ENCODE measurements at regions not wholly inside any gene's neighbourhood (a gene's known extent, or its start where the extent isn't known, plus 50 kb on each side); places are given as distances from the start of the nearest gene placed in this dataset.
A peak's percentile ranks its signal among the peaks of the same experiment; 100 is the strongest.

- no peak for DNase-seq (ENCODE audit: low read depth)
These were observed 576.2 kb upstream of the SALL3 start for GRCh38 chr18:78403371-78403770.

GRCh38 chr18:78405763-78406162 is 573.9 kb upstream of the SALL3 start:
- DNase-seq (ENCODE audit: low read depth), result no peak

DNA sequence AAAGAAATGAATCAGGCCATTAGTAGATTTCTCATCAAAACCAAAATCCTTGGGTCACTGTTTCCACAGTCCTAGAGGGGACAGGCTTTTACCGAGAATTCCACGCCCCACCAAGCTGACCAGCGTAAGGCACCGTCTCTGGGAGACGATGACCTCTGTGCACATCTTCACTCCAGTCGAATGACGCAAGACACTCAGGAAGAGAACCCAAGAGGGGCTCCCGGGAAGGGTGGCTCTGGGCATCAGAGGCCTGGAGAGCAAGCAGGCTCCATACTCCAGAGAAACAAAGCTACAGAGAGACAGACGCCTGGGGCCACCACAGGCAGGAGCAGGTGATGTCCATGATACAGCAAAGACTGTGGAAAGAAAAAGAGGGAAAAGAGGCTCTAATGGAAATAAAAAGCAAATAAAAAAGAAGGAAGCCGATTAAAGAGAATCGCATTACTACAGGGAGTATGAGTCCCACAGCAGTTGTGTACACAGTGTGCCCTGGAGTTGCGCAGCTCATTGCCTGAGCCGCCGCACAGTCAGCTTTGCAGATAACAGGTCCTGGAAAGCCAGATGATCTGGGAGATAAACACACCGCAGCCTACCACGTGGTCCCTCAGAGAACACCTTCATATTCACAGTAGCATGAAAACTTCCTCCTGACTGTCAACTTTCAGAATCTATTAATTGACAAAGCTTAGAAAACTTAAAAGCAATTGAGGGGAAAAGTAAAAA is 572.7 kb upstream of the SALL3 start:
- no peak for DNase-seq (ENCODE audit: low read depth)

DNA sequence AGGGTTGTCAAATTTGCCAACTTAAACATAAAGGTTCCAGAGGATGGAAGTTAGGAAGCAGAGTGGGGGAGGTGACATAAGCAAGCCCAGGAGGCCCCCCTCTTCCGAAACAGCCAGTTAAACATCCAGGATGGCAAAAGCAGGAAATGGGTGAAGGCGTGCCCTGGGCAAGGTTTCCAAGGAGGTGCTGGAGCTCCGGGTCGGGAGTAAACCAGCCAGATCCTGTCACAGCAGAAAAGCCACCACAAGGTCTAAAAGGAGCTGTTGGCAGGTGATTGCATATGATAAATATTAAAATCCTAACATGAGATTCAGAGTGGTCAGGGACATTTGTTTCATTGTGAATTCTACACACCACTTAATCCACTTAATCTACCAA is 572.2 kb upstream of the SALL3 start:
- DNase-seq (ENCODE audit: low read depth), result no peak

DNA sequence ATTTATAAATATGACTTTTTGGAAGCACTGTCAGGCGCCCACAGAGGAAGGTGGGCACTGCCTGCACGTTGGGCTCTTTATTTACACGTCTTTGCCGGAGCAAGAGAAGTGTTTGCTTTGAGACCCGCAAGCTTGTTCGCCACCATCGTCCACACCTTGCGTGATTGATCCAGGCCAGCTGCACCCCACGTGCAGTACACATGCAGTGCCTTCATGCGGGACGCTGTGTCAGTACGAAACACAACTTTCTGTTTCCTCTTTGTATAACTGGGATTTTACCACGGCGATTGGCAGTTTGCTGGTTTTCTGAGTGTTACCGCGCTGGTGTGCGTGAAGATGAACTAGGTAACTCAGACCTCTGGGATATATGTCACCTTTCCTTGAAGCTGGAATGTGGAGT is 571.0 kb upstream of the SALL3 start:
- no peak for DNase-seq (ENCODE audit: low read depth)

DNA sequence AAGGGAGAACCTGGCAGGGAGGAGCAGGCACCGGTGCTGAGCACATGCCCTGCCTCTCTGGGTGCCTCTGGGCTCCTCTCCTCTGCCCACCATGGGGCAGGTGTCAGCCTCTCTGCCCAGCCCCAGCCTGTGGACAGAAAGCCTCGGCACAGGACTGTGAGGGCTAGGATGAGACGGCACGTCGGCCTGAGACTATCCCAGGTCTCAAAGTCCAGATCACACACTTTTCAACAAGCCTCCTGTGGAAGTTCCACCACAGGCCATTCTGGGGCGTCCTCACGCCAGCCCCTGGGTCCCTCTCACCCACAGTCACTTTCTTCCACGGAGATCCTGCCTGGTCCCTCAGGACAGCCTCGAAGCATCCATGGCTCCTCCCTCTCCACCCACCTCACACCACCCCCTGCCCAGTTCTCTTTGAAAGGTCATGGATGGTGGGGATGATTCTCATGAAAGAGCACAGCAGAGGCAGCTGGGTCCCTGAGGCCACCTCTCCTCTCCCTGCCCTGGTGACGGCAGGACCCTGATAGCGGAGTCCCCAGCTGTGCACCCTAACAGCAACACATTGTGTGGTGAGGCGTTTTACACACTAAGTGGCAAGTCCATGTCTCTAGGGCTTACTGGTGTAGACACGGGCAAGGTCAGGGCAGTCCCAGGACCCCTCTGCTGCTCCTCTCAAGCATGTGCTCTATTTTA is 569.4 kb upstream of the SALL3 start:
- DNase-seq (ENCODE audit: low read depth), result no peak

- DNase-seq (ENCODE audit: low read depth), result no peak
These were observed 568.1 kb upstream of the SALL3 start for GRCh38 chr18:78411539-78411938.

DNA sequence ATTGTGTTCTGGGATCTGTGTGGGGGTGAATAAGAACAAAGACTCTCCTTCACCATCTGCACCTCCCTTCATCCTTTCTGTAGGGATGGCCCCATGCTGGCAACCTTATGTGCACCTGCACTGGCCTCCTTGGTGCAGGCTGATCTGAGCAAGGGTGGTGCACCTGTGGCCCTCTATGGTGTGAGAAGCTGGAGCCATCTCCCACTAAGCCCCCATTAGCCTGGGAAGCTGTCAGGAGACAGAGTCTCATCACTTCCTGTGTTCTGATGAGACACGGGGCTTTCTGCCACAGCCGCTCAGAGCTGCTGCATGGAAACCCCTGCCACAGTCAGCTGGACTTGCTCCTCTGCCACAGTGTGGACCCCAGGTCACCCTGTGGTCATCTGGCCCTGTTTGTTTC is 565.3 kb upstream of the SALL3 start:
- DNase-seq (ENCODE audit: low read depth), result no peak

- DNase-seq (ENCODE audit: low read depth), result no peak
These were observed 562.8 kb upstream of the SALL3 start for GRCh38 chr18:78416853-78417252.

GRCh38 chr18:78418379-78418778 is 561.2 kb upstream of the SALL3 start:
- no peak for DNase-seq (ENCODE audit: low read depth)

- no peak for DNase-seq (ENCODE audit: low read depth)
These were observed 560.4 kb upstream of the SALL3 start for GRCh38 chr18:78419171-78419570.

- no peak for DNase-seq (ENCODE audit: low read depth)
These were observed 559.5 kb upstream of the SALL3 start for GRCh38 chr18:78420116-78420515.

DNA sequence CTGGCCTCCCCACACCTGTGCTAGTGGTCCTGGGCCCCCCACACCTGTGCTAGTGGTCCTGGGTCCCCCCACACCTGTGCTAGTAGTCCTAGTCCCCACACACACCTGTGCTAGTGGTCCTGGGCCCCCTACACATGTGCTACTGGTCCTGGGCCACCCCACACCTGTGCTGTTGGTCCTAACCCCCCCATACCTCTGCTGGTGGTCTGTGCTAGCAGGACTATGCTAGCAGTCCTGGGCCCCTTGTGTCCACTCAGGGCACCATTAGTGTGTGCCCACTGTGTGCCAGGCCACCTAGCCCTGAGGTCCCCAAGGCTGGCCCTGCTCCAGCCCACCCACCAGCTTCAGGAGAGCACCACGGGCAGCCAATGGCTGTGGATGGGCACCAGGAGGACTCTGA is 558.2 kb upstream of the SALL3 start:
- no peak for DNase-seq (ENCODE audit: low read depth)

GRCh38 chr18:78422336-78422735 is 557.3 kb upstream of the SALL3 start:
- peak; percentile 2 for DNase-seq (ENCODE audit: low read depth)

DNA sequence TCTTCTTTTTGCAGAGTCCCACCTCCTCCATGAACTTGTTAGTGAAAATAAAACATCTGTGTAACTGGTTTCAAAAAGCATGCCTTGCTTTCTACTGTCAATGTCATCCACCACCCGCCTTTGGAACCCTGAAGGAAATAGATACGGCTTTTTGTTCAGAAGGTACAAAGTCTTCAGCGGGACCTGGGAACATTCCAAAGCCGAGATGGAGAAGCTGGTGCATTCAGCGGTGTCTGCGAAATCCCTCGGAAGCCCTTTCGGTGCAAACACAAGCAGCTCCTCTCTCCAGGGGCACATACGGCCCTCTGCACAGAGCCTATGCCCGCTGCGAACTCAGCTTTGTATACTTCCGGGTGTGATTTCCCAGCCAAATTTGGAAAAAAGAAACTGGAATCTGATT is 555.8 kb upstream of the SALL3 start:
- DNase-seq (ENCODE audit: low read depth), result no peak

DNA sequence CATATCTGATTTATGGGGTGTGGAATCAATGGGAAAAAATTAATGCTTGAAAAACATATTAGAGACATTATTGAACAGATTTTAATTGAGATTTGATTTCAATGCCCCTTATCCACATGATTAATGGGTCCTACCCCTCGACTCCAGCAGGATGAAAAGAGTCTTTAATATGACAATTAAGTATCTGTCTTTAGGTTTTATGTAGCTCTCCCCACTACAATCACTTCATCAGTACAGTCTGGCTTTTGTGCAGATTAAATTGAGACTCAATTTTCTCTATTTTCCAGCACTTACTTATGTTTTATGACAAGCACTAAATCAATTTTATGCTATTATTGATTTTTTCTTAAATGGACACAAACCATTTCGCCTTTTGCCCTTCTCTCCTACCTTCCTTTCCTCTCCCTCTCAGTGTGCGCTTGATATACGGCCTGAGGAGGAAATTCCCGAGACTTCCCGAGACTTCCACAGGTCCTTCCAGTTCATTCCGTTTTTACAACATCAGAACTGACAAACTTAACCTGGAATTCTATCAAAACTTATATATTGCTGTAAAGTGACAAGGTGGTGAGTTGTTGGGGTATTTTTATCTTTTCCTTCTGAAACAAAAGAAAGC is 555.1 kb upstream of the SALL3 start:
- no peak for DNase-seq (ENCODE audit: low read depth)

GRCh38 chr18:78425019-78425412 is 554.6 kb upstream of the SALL3 start:
- no peak for DNase-seq (ENCODE audit: low read depth)

DNA sequence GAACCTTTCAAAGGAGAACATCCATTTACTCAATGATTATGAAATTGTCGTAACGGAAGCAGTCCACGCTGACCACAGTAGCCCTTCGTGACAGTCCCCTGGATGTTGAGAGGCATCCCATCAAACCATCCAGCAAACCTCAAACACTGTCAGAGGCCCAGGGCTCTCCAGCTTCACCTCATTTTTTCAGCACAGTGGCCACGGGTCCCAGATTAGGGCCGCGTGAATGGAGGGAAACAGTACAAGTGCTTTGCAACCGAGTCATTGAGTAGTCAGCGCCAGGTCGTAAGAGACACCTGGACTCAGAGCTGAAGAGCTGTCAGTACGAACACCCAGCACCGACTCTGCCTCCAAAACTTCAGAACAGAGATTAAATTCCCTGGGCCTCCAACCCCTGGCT is 552.5 kb upstream of the SALL3 start:
- no peak for DNase-seq (ENCODE audit: low read depth)

GRCh38 chr18:78429127-78430108 is 550.2 kb upstream of the SALL3 start:
- DNase-seq (ENCODE audit: low read depth), result no peak

- DNase-seq (ENCODE audit: low read depth), result no peak
These were observed 549.4 kb upstream of the SALL3 start for GRCh38 chr18:78430131-78430758.

DNA sequence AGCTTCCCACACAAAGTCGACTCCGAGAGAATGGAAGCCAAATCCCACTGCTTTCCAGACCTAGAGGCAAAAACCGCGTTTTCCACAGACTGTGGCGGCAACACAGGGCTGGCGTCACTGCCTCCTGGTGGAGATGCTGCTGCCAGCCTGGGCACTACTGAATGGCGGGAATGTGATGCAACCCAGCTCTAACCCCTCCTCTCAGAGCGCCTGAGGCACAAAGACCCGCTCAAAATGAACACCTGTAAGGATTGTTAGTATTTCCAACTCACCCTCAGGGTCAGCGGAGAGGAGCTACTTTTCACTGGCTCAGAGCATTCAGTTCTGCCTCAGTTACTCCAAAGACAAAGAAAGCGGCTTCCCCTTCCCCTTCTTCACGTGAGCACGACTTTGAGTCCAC is 548.0 kb upstream of the SALL3 start:
- DNase-seq (ENCODE audit: low read depth), result no peak

All from HT1080 (cell line).